CD4-positive, alpha-beta T cell (primary cell): ENCODE measurements at regions not wholly inside any gene's neighbourhood (a gene's known extent, or its start where the extent isn't known, plus 50 kb on each side); places are given as distances from the start of the nearest gene placed in this dataset.

Source experiments
- ATAC-seq: fragments of 200-7000 bp; cut with Tn5 transposase; one replicate; pipeline ENCODE4 v1.10.0; 2022; ENCODE audit warnings: mild to moderate bottlenecking; ENCODE audit not compliant: poor library complexity
- CTCF ChIA-PET: fragments of 350-600 bp; sonication (Branson Sonifier 250); formaldehyde crosslinking; loops from one replicate; lab custom pipeline; 2021; ENCODE audit warnings: antibody characterized with exemption, inconsistent platforms; lab: Charles Lee
- POLR2A ChIA-PET: fragments of 350-600 bp; sonication (Branson Sonifier 250); formaldehyde crosslinking; loops from one replicate; lab custom pipeline; 2021; ENCODE audit warnings: antibody characterized with exemption, inconsistent platforms; lab: Charles Lee
- DNase-seq, 14 experiments: peaks; one replicate each; pipeline ENCODE4 v3.0.0-alpha.2; 2013 to 2020; ENCODE audit warnings: mixed read lengths in 2 of 14
- H3K27ac ChIP-seq, 2 donors: one replicate each; pipeline versions ENCODE4 v1.5.1 to v1.7.0; 2013; ENCODE audit warnings: low read length in 2 of 2, low read depth in 1 of 2, mild to moderate bottlenecking in 1 of 2
- H3K27me3 ChIP-seq, 2 experiments: 1 replicate in 1 of 2; 2 replicates in 1 of 2; pipeline versions ENCODE4 v1.6.1 to v1.7.0; 2013; ENCODE audit warnings: low read length in 2 of 2, control low read depth in 1 of 2, mild to moderate bottlenecking in 1 of 2, moderate library complexity in 1 of 2; ENCODE audit not compliant: insufficient read depth in 2 of 2, control insufficient read depth in 1 of 2
- H3K36me3 ChIP-seq: one replicate; pipeline ENCODE4 v1.6.1; 2013; ENCODE audit warnings: low read length, control low read depth; ENCODE audit not compliant: insufficient read depth
- H3K4me1 ChIP-seq: one replicate; pipeline ENCODE4 v1.6.1; 2013; ENCODE audit warnings: low read length, control low read depth; ENCODE audit not compliant: insufficient read depth
- H3K4me3 ChIP-seq: one replicate; pipeline ENCODE4 v1.5.1; 2013; ENCODE audit warnings: mild to moderate bottlenecking, low read length, moderate library complexity
- H3K9me3 ChIP-seq, 2 experiments: 1 replicate in 1 of 2; 2 replicates in 1 of 2; pipeline versions ENCODE4 v1.6.1 to v1.7.0; 2013; ENCODE audit warnings: low read length in 2 of 2, mild to moderate bottlenecking in 2 of 2, control low read depth in 1 of 2, moderate library complexity in 1 of 2; ENCODE audit not compliant: control insufficient read depth in 1 of 2, insufficient read depth in 1 of 2
- H3K27ac Mint-ChIP-seq: one replicate; pipeline ENCODE4 v1.8.0; 2020; ENCODE audit warnings: mixed read lengths
- H3K27me3 Mint-ChIP-seq: one replicate; pipeline ENCODE4 v1.8.0; 2021; ENCODE audit warnings: mixed read lengths
- H3K36me3 Mint-ChIP-seq: one replicate; pipeline ENCODE4 v1.8.0; 2021; ENCODE audit warnings: low read depth, mixed read lengths
- H3K4me1 Mint-ChIP-seq: one replicate; pipeline ENCODE4 v1.8.0; 2021; ENCODE audit warnings: low read depth, mixed read lengths
- H3K4me3 Mint-ChIP-seq: one replicate; pipeline ENCODE4 v1.8.0; 2020; ENCODE audit warnings: mild to moderate bottlenecking, mixed read lengths
- H3K9me3 Mint-ChIP-seq: one replicate; pipeline ENCODE4 v1.8.0; 2020; ENCODE audit warnings: mixed read lengths
- CTCF ChIP-seq: fragments of 200-600 bp; IDR thresholded peaks from one replicate; pipeline ENCODE4 v1.8.0; 2022; ENCODE audit warnings: antibody characterized with exemption, mild to moderate bottlenecking
- intact Hi-C, 2 experiments: fragments of 100-400 bp; cut with DNase I in 1 of 2; cut with micrococcal nuclease in 1 of 2; formaldehyde crosslinking; loops; one replicate each; pipeline versions ENCODE4 v1.15.1 to v1.9.0; 2023 to 2025; cut with DNase I, micrococcal nuclease

- Mint-ChIP-seq H3K4me3 (no peak overlapping the region), H3K36me3 (no peaks in the 10 kb centered on the region), H3K27ac (no peak overlapping the region), H3K4me1 (no peaks in the 10 kb centered on the region), H3K9me3 (peaks cover 7% of the 10 kb centered on the region), H3K27me3 (no peaks in the 10 kb centered on the region)
- DNase-seq (no peak), ATAC-seq (no peak)
- H3K27ac ChIP-seq, result no peak overlapping the region
- intact Hi-C loops, result no loop called here
- H3K27me3 ChIP-seq, result no peaks in the 10 kb centered on the region
- no peaks in the 10 kb centered on the region for H3K9me3 ChIP-seq
- ChIA-PET POLR2A (no interaction called here), CTCF (no interaction called here)
- no peak for TF ChIP-seq CTCF
- H3K36me3 ChIP-seq, result no peaks in the 10 kb centered on the region
- H3K4me1 ChIP-seq, result no peaks in the 10 kb centered on the region
- H3K4me3 ChIP-seq, result no peak overlapping the region
These were observed 1229.5 kb upstream of the AGA start for GRCh38 chr4:178671766-178672165.

- no peak overlapping the region for H3K27ac ChIP-seq
- no peaks in the 10 kb centered on the region for H3K36me3 ChIP-seq
- no peak for TF ChIP-seq CTCF
- no peaks in the 10 kb centered on the region for H3K27me3 ChIP-seq
- ChIA-PET POLR2A (no interaction called here), CTCF (no interaction called here)
- H3K36me3 Mint-ChIP-seq, result no peaks in the 10 kb centered on the region
- H3K4me1 ChIP-seq, result no peaks in the 10 kb centered on the region
- no peaks in the 10 kb centered on the region for H3K27me3 Mint-ChIP-seq
- no peak for ATAC-seq
- DNase-seq, result no peak
- no peak overlapping the region for H3K27ac Mint-ChIP-seq
- H3K9me3 Mint-ChIP-seq, result peaks cover 9% of the 10 kb centered on the region
- H3K9me3 ChIP-seq, result no peaks in the 10 kb centered on the region
- H3K4me3 Mint-ChIP-seq, result no peak overlapping the region
- H3K4me3 ChIP-seq, result no peak overlapping the region
- H3K4me1 Mint-ChIP-seq, result no peaks in the 10 kb centered on the region
- intact Hi-C loops, result no loop called here
These were observed 1230.3 kb upstream of the AGA start for GRCh38 chr4:178672512-178672911.

GRCh38 chr4:178681871-178682270 is 1239.6 kb upstream of the AGA start:
- Mint-ChIP-seq H3K27ac (no peak overlapping the region), H3K4me1 (no peaks in the 10 kb centered on the region), H3K27me3 (no peaks in the 10 kb centered on the region), H3K36me3 (no peaks in the 10 kb centered on the region), H3K4me3 (no peak overlapping the region), H3K9me3 (peaks cover 7% of the 10 kb centered on the region)
- intact Hi-C loops, result no loop called here
- no peaks in the 10 kb centered on the region for H3K27me3 ChIP-seq
- ChIA-PET POLR2A (no interaction called here), CTCF (no interaction called here)
- no peaks in the 10 kb centered on the region for H3K36me3 ChIP-seq
- TF ChIP-seq CTCF, result no peak
- no peak overlapping the region for H3K27ac ChIP-seq
- no peak for ATAC-seq
- H3K9me3 ChIP-seq, result peaks cover 0 to 9% of the 10 kb centered on the region in 2 experiments
- DNase-seq, result no peak
- no peak overlapping the region for H3K4me3 ChIP-seq
- no peaks in the 10 kb centered on the region for H3K4me1 ChIP-seq
